GM18507 (cell line): ENCODE measurements at regions not wholly inside any gene's neighbourhood (a gene's known extent, or its start where the extent isn't known, plus 50 kb on each side); places are given as distances from the start of the nearest gene placed in this dataset.

Experiments
- DNase-seq: peaks from one replicate; pipeline ENCODE4 v3.0.0; 2011; ENCODE audit warnings: low read depth; ENCODE audit not compliant: insufficient read length; ENCODE audit errors: extremely low spot score
- FAIRE-seq: peaks from 2 replicates; lab custom pipeline; 2011; peaks lifted over from hg19 to GRCh38; lab: Jason Lieb, UNC

- FAIRE-seq (no peak), DNase-seq (no peak)
These were observed 434.5 kb downstream of the CAAP1 start for GRCh38 chr9:26458054-26458453.

- no peak for DNase-seq
- no peak for FAIRE-seq
These were observed 435.5 kb downstream of the CAAP1 start for GRCh38 chr9:26457151-26457550.

DNA sequence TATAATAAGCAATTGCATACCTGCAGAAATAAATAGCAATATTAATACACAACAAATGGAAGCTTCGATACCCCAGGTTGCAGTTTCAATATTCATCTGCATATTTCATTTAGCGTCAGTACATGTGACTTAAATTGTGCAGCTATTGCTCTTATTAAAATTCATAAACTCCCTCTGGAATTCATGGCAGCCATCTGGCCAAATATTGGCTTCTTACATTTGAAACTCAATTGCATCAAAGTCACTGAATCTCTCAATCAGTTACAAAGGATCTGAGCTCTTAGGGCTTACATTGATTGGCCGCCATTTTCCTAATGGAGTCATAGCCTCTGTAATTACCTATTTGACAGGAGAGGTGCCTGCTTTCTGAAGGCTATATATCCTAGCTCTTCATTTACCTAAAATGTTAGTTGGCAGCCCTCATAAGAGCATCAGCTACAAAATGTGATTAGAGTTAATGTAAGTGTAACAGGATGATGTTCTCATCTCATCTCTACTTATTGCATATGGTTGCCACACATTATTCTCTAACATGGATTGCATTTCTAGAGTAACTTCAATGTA is 453.5 kb downstream of the CAAP1 start:
- DNase-seq (no peak), FAIRE-seq (no peak)

DNA sequence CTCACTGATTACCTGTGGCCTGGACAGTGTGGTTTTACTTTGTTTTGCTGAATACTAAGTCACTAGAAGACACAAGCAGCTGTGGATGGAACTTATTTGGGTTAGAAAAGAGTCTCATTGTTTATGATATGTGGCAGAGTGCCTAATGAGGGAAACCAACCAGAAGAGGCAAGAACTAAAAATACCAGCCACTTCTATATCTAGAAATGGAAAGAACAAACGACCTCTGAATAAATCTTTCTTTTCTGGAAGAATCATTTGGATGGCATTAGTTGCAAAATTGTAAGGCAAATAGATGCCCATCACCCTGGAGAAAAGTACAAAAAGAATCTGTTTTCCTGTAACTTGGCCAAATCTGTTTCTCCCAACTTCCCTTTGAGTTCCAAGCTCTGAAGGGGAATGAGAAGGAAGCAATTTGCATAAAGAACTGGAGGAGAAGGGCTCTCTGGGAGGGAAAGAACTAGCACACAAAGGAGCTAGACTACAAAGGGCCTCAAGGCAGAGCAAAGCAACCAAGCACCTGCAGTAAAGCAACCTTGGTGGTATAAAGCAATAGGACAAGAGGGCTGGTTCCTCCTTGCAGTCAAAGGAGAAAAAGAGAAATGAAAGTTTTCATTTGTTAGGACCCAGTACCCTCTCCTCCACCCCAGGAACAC is 455.4 kb downstream of the CAAP1 start:
- DNase-seq (no peak), FAIRE-seq (no peak)

- no peak for DNase-seq
- no peak for FAIRE-seq
These were observed 466.0 kb downstream of the CAAP1 start for GRCh38 chr9:26426551-26427131.

DNA sequence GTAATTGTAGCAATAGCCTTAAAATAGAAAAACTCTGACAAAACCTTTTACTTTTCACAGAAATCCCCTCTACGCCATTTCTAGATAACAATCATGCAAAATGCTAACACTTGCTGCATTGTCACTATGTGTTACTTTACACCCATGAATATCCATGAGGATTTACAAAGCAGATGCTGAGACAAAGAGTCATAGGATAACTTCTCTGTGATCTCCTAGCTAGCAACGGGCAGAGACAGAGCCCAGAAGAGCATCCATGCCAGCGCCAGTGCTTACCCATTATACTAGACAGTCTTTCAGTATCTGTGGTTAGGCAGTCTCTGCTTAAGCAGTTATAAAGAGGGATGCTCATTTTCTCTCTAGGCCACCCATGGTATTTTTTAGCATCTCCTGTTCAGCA is 474.1 kb downstream of the CAAP1 start:
- FAIRE-seq (no peak), DNase-seq (no peak)

- DNase-seq (no peak), FAIRE-seq (no peak)
These were observed 477.1 kb downstream of the CAAP1 start for GRCh38 chr9:26415528-26415927.

- FAIRE-seq = no peak
- DNase-seq = no peak
These were observed 479.0 kb downstream of the CAAP1 start for GRCh38 chr9:26413611-26414010.

DNA sequence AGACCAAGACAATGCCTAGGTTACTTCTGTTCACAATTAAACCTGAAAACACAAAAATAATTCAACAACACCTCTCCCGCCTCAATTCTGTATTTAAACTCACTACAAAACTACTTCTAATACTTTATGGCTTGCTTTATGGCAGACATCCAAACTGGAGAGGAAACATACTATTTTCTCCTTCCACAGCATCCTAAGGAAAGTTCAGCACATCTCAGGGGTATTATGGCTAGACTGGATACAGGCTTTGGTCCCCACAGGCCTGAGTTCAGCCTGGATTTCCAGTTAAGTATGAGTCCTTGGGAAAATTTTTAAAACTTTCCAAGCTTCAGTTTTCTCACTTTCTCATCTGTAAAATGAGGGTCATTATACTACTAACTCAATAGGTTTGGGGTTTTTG is 480.2 kb downstream of the CAAP1 start:
- FAIRE-seq (no peak), DNase-seq (no peak)

DNA sequence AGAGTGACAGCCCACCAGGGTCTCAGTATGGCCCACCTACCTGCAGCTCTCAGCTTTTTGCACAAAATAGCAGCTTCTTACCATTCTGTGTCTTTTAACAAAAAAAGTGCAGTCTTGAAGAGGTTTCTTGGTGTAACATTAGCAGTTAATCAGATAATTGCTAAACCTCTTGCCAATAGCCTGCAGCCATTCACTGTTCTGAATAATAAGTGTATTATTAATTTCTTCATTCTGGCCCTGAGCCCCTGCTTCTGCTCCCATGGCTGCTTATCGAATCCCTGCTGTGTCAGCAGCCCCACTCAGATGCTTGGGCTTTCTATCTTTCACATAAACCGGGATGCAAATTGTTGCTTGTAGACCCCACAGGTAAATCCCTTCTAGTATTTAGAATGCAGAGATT is 485.9 kb downstream of the CAAP1 start:
- DNase-seq = no peak
- FAIRE-seq = no peak

- FAIRE-seq = no peak
- DNase-seq = no peak
These were observed 493.0 kb downstream of the CAAP1 start for GRCh38 chr9:26399556-26399955.

DNA sequence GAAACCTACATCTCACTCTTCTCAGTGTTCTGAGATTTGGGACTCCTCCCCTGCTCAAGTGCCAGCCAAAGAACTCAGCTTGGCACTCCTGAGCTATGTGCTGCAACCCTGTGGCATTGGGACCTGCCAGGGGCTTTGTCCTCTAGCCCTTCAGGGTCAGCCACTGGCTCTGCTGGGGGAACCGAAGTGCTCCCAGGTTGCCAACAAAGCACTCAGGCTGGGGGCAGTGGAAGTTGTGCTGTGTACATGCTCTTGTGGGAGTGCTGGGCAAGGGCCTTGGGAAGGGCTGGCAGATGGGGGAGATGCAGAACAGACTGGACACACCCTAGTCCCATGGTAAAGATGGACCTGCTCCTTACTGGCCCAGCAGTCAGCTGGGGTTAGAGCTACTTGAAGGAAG is 498.6 kb downstream of the CAAP1 start:
- no peak for FAIRE-seq
- DNase-seq = no peak

DNA sequence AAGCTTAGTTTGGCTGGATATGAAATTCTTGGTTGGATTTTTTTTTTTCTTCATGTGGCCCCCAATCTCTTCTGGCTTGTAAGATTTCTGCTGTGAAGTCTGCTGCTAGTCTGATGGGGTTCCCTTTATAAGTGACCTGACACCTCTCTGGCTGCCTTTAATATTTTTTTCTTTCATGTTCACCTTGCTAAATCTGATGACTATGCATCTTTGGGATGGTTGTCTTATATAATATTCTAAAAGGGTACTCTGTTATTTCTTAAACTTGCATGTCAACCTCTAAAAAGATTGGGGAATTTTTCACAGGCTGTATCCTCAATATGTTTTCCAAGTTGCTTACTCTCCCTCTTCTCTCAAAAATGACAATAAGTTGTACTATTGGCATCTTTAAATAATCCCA is 500.0 kb downstream of the CAAP1 start:
- DNase-seq (no peak), FAIRE-seq (no peak)

DNA sequence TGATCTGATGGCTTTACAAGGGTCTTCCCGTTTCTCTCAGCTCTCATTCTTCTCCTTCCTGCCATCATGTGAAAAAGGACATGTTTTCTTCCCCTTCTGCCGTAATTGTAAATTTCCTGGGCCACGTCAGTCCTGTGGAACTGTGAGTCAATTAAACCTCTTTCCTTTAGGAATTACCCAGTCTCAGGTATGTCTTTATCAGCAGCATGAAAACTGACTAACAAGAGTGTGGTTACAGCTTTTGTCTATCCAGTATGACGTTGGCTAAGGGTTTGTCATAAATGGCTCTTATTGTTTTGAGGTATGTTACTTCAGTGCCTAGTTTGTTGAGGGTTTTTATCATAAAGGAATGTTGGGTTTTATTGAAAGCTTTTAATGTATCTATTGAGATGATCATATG is 501.6 kb downstream of the CAAP1 start:
- DNase-seq (no peak), FAIRE-seq (no peak)

DNA sequence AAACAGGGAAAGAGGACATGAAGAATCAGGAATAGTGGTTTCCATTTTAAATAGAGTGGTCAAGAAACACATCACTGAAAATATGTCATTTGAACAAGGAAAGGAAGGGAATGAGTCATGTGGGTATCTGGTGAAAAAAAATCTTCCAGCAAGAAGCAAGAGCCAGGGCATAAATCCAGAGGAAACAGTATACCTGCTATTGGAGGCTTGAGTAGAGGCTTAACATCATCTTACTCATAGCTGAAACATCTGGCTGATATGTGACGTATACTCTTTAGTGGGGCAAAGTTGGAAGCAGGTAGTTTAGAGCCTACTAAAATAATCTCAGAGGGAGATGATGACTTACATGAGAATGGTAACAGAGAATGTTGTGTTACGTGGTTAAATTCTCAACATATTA is 517.2 kb downstream of the CAAP1 start:
- DNase-seq (no peak), FAIRE-seq (no peak)

GRCh38 chr9:26373616-26374015 is 519.0 kb downstream of the CAAP1 start:
- DNase-seq (no peak), FAIRE-seq (no peak)

DNA sequence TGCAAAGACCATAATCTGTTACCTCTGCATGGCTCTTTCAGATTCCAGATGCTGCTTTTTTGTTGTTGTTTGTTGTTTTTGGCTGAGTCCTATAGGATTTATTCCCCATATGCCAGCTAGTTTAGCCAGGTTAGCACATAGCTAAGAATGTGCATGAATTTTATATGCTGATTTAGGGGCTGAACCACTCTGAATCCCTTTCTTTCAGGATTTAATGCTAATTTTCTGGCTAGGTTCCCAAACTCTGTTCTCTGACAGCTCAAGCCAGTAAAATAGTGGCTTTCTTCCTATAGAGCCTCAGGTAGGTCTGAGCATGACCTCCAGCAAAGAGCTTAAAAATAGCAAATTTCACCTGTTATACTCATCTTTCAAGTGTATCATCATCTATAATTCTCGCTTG is 521.4 kb downstream of the CAAP1 start:
- FAIRE-seq = no peak
- no peak for DNase-seq

DNA sequence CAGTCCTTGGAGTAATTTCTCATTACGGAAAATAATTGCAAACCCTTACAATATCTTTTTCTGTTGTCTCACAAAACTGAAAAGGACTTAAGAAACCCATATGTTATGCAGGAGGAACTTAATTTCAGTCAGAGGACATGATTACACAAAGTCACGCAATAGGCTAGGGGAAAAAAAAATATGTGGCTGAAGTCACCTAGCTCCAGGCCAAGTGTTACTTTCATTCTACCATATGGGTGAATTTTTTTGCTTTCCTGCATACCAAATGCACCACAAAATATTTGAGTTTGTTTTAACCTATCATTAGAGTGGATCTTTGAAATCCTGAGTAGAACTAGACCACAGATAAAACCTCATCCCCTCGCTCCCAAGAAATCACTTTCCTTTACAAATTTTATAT is 523.5 kb downstream of the CAAP1 start:
- DNase-seq (no peak), FAIRE-seq (no peak)

DNA sequence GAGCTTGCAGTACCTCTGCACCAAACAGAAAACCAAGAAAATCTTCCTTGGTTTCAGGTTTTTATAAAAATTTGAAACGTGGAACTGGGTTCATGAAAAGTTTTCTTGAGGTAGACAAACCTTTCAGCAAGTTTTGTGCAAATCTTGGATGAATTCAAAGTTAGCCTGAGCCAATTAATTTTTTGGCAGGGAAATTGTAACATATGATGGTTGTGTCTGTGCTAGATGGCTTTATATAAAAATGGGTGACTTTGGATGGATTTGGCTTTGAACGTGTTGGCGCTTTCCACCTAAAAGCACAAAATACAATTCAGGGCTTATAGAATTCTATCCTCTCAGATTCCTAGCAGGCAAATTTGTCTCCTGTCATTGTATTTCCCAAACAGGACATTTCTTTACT is 524.4 kb downstream of the CAAP1 start:
- FAIRE-seq (no peak), DNase-seq (no peak)

DNA sequence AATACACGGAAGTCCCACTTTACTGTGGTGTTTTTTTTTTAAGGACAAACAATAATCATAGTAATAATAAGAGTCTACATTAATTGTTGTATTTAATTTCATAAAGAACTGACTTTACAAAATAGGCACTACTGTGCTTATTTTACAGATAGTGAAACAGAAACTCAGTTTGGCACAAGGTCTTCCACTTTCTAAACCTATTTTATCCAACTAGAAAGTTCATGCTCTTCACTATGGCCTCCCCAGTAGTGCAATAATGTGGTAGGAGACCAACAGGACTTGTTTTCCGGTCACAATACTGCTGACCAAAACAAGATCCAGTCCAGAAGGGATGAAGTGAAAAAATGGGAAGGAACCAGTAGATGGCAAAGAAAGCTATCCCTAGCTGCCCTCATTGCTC is 531.6 kb downstream of the CAAP1 start:
- DNase-seq (no peak), FAIRE-seq (no peak)

- no peak for FAIRE-seq
- no peak for DNase-seq
These were observed 533.8 kb downstream of the CAAP1 start for GRCh38 chr9:26358836-26359235.
